GM23338 (cell line): ENCODE measurements at regions not wholly inside any gene's neighbourhood (a gene's known extent, or its start where the extent isn't known, plus 50 kb on each side); places are given as distances from the start of the nearest gene placed in this dataset.

ENCODE experiments used
- ATAC-seq: fragments of 200-7000 bp; cut with Tn5 transposase; 3 replicates; pipeline ENCODE4 v1.9.1; 2020
- DNase-seq: peaks from one replicate; pipeline ENCODE4 v3.0.0-alpha.2; 2015; ENCODE audit warnings: low spot score
- H2AFZ ChIP-seq: fragments of 200-600 bp; sonication (generic); 2 replicates; pipeline ENCODE4 v1.8.0; 2016; ENCODE audit warnings: antibody characterized with exemption, mild to moderate bottlenecking, moderate library complexity
- H3F3A ChIP-seq: fragments of 200-600 bp; sonication (generic); replicated peaks from 2 replicates; pipeline ENCODE4 v1.8.0; 2017; ENCODE audit warnings: antibody characterized with exemption, mixed run types, low read depth
- H3K27ac ChIP-seq: fragments of 200-600 bp; sonication (generic); 2 replicates; pipeline ENCODE4 v1.6.1; 2016; ENCODE audit warnings: low read depth
- H3K27me3 ChIP-seq: fragments of 200-600 bp; sonication (generic); 2 replicates; pipeline ENCODE4 v1.8.0; 2016; ENCODE audit warnings: mild to moderate bottlenecking, mixed run types, moderate library complexity; ENCODE audit not compliant: insufficient read depth
- H3K36me3 ChIP-seq: fragments of 200-600 bp; sonication (generic); 2 replicates; pipeline ENCODE4 v1.8.0; 2016; ENCODE audit warnings: mild to moderate bottlenecking; ENCODE audit not compliant: insufficient read depth
- H3K4me1 ChIP-seq: fragments of 200-600 bp; sonication (generic); 2 replicates; pipeline ENCODE4 v1.8.0; 2016; ENCODE audit warnings: mild to moderate bottlenecking, moderate library complexity; ENCODE audit not compliant: insufficient read depth
- H3K4me2 ChIP-seq: fragments of 200-600 bp; sonication (generic); 2 replicates; pipeline ENCODE4 v1.7.1; 2017; ENCODE audit warnings: mixed run types
- H3K4me3 ChIP-seq: fragments of 200-600 bp; sonication (generic); 2 replicates; pipeline ENCODE4 v1.6.1; 2016; ENCODE audit warnings: mixed run types
- H3K79me2 ChIP-seq: fragments of 200-600 bp; sonication (generic); replicated peaks from 2 replicates; pipeline ENCODE4 v1.8.0; 2017; ENCODE audit warnings: mild to moderate bottlenecking; ENCODE audit not compliant: insufficient read depth
- H3K9me2 ChIP-seq: fragments of 200-600 bp; sonication (generic); 2 replicates; pipeline ENCODE4 v1.8.0; 2017; ENCODE audit not compliant: insufficient read depth
- H4K20me1 ChIP-seq: fragments of 200-600 bp; sonication (generic); replicated peaks from 2 replicates; pipeline ENCODE4 v1.8.0; 2017; ENCODE audit warnings: mild to moderate bottlenecking; ENCODE audit not compliant: insufficient read depth
- H3K27ac Mint-ChIP-seq: 2 replicates; pipeline ENCODE4 v1.8.0; 2020; ENCODE audit warnings: inconsistent platforms, mild to moderate bottlenecking, moderate library complexity, mixed read lengths
- H3K27me3 Mint-ChIP-seq: 3 replicates; pipeline ENCODE4 v1.8.0; 2022; ENCODE audit warnings: low read depth, mild to moderate bottlenecking, moderate library complexity, mixed read lengths, inconsistent platforms; ENCODE audit not compliant: insufficient read depth, poor library complexity
- H3K36me3 Mint-ChIP-seq: 3 replicates; pipeline ENCODE4 v1.8.0; 2021; ENCODE audit warnings: low read depth, mild to moderate bottlenecking, inconsistent platforms, moderate library complexity, mixed read lengths
- H3K4me1 Mint-ChIP-seq: 3 replicates; pipeline ENCODE4 v1.8.0; 2020; ENCODE audit warnings: mild to moderate bottlenecking, inconsistent platforms, mixed read lengths
- H3K4me3 Mint-ChIP-seq: 3 replicates; pipeline ENCODE4 v1.8.0; 2021; ENCODE audit warnings: moderate library complexity, mild to moderate bottlenecking, inconsistent platforms, mixed read lengths
- H3K9me3 Mint-ChIP-seq: 3 replicates; pipeline ENCODE4 v1.8.0; 2020; ENCODE audit warnings: moderate library complexity, mild to moderate bottlenecking, inconsistent platforms, mixed read lengths
- CREB1 ChIP-seq: fragments of 250-450 bp; sonication (Bioruptor Pico); IDR thresholded peaks from 2 replicates; pipeline ENCODE4 v1.5.0; 2020; ENCODE audit warnings: low read depth, mild to moderate bottlenecking, moderate library complexity
- ETS1 ChIP-seq: IDR thresholded peaks from 2 replicates; pipeline ENCODE4 v1.6.1; 2016; ENCODE audit warnings: antibody characterized with exemption
- EZH2 ChIP-seq: fragments of 200-600 bp; sonication (generic); IDR thresholded peaks from one replicate; pipeline ENCODE4 v1.8.0; 2017; ENCODE audit warnings: antibody characterized with exemption, mild to moderate bottlenecking, low read depth; ENCODE audit not compliant: unreplicated experiment
- EZH2phosphoT487 ChIP-seq: fragments of 200-600 bp; sonication (generic); IDR thresholded peaks from one replicate; pipeline ENCODE4 v1.8.1; 2018; ENCODE audit warnings: antibody characterized with exemption; ENCODE audit not compliant: unreplicated experiment
- JUNB ChIP-seq: IDR thresholded peaks from one replicate; pipeline ENCODE4 v1.6.1; 2016; ENCODE audit warnings: antibody characterized with exemption; ENCODE audit not compliant: unreplicated experiment
- NANOG ChIP-seq: IDR thresholded peaks from 2 replicates; pipeline ENCODE4 v1.6.1; 2016; ENCODE audit warnings: antibody characterized with exemption, borderline replicate concordance
- ZNF114 ChIP-seq: fragments of 250-450 bp; sonication (Bioruptor Pico); IDR thresholded peaks from 2 replicates; pipeline ENCODE4 v1.5.0; 2020; ENCODE audit warnings: mild to moderate bottlenecking, moderate library complexity
- TF ChIP-seq, protein P1 (sequence below): IDR thresholded peaks from one replicate; pipeline ENCODE4 v1.6.1; 2018; ENCODE audit warnings: antibody characterized with exemption; ENCODE audit not compliant: unreplicated experiment
- TF ChIP-seq, protein P2 (sequence below), 2 experiments: fragments of 200-600 bp in 1 of 2; sonication (generic) in 1 of 2; conservative IDR thresholded peaks; 2 replicates each; pipeline versions ENCODE4 v1.5.1 to v1.6.1; 2016 to 2017; ENCODE audit warnings: antibody characterized with exemption in 2 of 2, low read depth in 2 of 2, mild to moderate bottlenecking in 2 of 2, moderate library complexity in 1 of 2

- TF ChIP-seq, protein P1, sequence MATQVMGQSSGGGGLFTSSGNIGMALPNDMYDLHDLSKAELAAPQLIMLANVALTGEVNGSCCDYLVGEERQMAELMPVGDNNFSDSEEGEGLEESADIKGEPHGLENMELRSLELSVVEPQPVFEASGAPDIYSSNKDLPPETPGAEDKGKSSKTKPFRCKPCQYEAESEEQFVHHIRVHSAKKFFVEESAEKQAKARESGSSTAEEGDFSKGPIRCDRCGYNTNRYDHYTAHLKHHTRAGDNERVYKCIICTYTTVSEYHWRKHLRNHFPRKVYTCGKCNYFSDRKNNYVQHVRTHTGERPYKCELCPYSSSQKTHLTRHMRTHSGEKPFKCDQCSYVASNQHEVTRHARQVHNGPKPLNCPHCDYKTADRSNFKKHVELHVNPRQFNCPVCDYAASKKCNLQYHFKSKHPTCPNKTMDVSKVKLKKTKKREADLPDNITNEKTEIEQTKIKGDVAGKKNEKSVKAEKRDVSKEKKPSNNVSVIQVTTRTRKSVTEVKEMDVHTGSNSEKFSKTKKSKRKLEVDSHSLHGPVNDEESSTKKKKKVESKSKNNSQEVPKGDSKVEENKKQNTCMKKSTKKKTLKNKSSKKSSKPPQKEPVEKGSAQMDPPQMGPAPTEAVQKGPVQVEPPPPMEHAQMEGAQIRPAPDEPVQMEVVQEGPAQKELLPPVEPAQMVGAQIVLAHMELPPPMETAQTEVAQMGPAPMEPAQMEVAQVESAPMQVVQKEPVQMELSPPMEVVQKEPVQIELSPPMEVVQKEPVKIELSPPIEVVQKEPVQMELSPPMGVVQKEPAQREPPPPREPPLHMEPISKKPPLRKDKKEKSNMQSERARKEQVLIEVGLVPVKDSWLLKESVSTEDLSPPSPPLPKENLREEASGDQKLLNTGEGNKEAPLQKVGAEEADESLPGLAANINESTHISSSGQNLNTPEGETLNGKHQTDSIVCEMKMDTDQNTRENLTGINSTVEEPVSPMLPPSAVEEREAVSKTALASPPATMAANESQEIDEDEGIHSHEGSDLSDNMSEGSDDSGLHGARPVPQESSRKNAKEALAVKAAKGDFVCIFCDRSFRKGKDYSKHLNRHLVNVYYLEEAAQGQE, result no peak
- TF ChIP-seq EZH2 (no peak), NANOG (no peak), ZNF114 (CRISPR knock-in tag) (no peak)
These were observed 61.6 kb upstream of the PRDX6 start (continued) for GRCh38 chr1:173415490-173415889.

- Mint-ChIP-seq H3K27me3 (peaks cover 9% of the 10 kb centered on the region), H3K27ac (peak overlapping the region; percentile 33; the same call in 1 of the 2 replicates)
These were observed 61.2 kb upstream of the PRDX6 start for GRCh38 chr1:173415905-173416450.

More at GRCh38 chr1:173415905-173416450, 61.2 kb upstream of the PRDX6 start:
- Mint-ChIP-seq H3K9me3 (no peaks in the 10 kb centered on the region), H3K4me3 (no peak overlapping the region), H3K4me1 (peaks cover 7% of the 10 kb centered on the region; the same call in 2 of the 3 replicates), H3K36me3 (peaks cover 2% of the 10 kb centered on the region; the same call in 2 of the 3 replicates)
- no peak for ATAC-seq
- H3K4me3 ChIP-seq, result no peak overlapping the region
- DNase-seq, result no peak
- H3F3A ChIP-seq, result no peaks in the 10 kb centered on the region
- H3K4me2 ChIP-seq, result no peak overlapping the region
- no peak for TF ChIP-seq ZNF114 (CRISPR knock-in tag)
- no peak for TF ChIP-seq JUNB
- TF ChIP-seq, protein P2, sequence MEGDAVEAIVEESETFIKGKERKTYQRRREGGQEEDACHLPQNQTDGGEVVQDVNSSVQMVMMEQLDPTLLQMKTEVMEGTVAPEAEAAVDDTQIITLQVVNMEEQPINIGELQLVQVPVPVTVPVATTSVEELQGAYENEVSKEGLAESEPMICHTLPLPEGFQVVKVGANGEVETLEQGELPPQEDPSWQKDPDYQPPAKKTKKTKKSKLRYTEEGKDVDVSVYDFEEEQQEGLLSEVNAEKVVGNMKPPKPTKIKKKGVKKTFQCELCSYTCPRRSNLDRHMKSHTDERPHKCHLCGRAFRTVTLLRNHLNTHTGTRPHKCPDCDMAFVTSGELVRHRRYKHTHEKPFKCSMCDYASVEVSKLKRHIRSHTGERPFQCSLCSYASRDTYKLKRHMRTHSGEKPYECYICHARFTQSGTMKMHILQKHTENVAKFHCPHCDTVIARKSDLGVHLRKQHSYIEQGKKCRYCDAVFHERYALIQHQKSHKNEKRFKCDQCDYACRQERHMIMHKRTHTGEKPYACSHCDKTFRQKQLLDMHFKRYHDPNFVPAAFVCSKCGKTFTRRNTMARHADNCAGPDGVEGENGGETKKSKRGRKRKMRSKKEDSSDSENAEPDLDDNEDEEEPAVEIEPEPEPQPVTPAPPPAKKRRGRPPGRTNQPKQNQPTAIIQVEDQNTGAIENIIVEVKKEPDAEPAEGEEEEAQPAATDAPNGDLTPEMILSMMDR (conservative IDR thresholded peaks at IDR 0.05; ENCODE audit: low read depth in 2 of 2), result no peak
- no peak for TF ChIP-seq CREB1 (CRISPR knock-in tag)
- no peak for TF ChIP-seq ETS1
- no peak for TF ChIP-seq NANOG
- no peak for TF ChIP-seq EZH2phosphoT487
- no peaks in the 10 kb centered on the region for H3K79me2 ChIP-seq
- no peak overlapping the region for H3K27ac ChIP-seq
- H3K27me3 ChIP-seq, result no peaks in the 10 kb centered on the region
- H3K4me1 ChIP-seq, result 0 out of 2 replicates have a peak, but pooled peaks cover 4% of the 10 kb centered on the region
- no peaks in the 10 kb centered on the region for H3K9me2 ChIP-seq
- H3K36me3 ChIP-seq, result no peaks in the 10 kb centered on the region
- H4K20me1 ChIP-seq, result no peaks in the 10 kb centered on the region; the same call in 1 of the 2 replicates
- no peak overlapping the region for H2AFZ ChIP-seq
